Keratinocyte (primary cell): ENCODE measurements at regions not wholly inside any gene's neighbourhood (a gene's known extent, or its start where the extent isn't known, plus 50 kb on each side); places are given as distances from the start of the nearest gene placed in this dataset.

ENCODE experiments used
- CTCF ChIP-seq, 3 experiments: IDR thresholded peaks in 1 of 3; conservative IDR thresholded peaks in 1 of 3; optimal IDR thresholded peaks in 1 of 3; 2 replicates in 2 of 3; 3 replicates in 1 of 3; pipeline versions ENCODE3 to v1.5.1; 2011; ENCODE audit warnings: low read length in 3 of 3, mild to moderate bottlenecking in 3 of 3, moderate library complexity in 2 of 3, control low read depth in 1 of 3, inconsistent platforms in 1 of 3; ENCODE audit not compliant: insufficient read depth in 2 of 3; ENCODE audit errors: extremely low read depth in 1 of 3
- EZH2 ChIP-seq: IDR thresholded peaks from one replicate; pipeline ENCODE4 v1.6.1; 2012; ENCODE audit warnings: inconsistent platforms, mild to moderate bottlenecking, low read length, moderate library complexity

- TF ChIP-seq CTCF (optimal IDR thresholded peaks at IDR 0.05 in 1 of 3, IDR thresholded peaks at IDR 0.05 in 1 of 3, conservative IDR thresholded peaks at IDR 0.05 in 1 of 3; ENCODE audit: extremely low read depth in 1 of 3, insufficient read depth in 2 of 3, low read length in 3 of 3), result peak; percentile 51 to 67 (median 64)
- TF ChIP-seq EZH2, result no peak
Measured at GRCh38 chr1:218521414-218522169, 176.5 kb downstream of the TGFB2 start.
